ENCODE measurements at regions not wholly inside any gene's neighbourhood (a gene's known extent, or its start where the extent isn't known, plus 50 kb on each side); places are given as distances from the start of the nearest gene placed in this dataset.

- no peak overlapping the region for H3K4me3 ChIP-seq (ENCODE audit: control insufficient read depth, low read depth, low read length)
- no peak for TF ChIP-seq CTCF (conservative IDR thresholded peaks at IDR 0.05; ENCODE audit: control insufficient read depth, insufficient read depth, low read depth, low read length)
- DNase-seq (ENCODE audit: low read depth), result no peak
These were observed 311.3 kb downstream of the SQOR start for GRCh38 chr15:45946111-45946510.

- DNase-seq (ENCODE audit: low read depth), result no peak
- TF ChIP-seq CTCF (conservative IDR thresholded peaks at IDR 0.05; ENCODE audit: control insufficient read depth, insufficient read depth, low read depth, low read length), result no peak
- H3K4me3 ChIP-seq (ENCODE audit: control insufficient read depth, low read depth, low read length), result no peak overlapping the region
These were observed 313.4 kb downstream of the SQOR start for GRCh38 chr15:45948181-45948621.

- TF ChIP-seq CTCF (conservative IDR thresholded peaks at IDR 0.05; ENCODE audit: control insufficient read depth, insufficient read depth, low read depth, low read length), result no peak
- H3K4me3 ChIP-seq (ENCODE audit: control insufficient read depth, low read depth, low read length), result no peak overlapping the region
- no peak for DNase-seq (ENCODE audit: low read depth)
These were observed 324.1 kb downstream of the SQOR start for GRCh38 chr15:45958924-45959323.

- no peak overlapping the region for H3K4me3 ChIP-seq (ENCODE audit: control insufficient read depth, low read depth, low read length)
- no peak for DNase-seq (ENCODE audit: low read depth)
- TF ChIP-seq CTCF (conservative IDR thresholded peaks at IDR 0.05; ENCODE audit: control insufficient read depth, insufficient read depth, low read depth, low read length), result no peak
These were observed 327.9 kb downstream of the SQOR start for GRCh38 chr15:45962733-45963132.

GRCh38 chr15:45970542-45970941, 335.7 kb downstream of the SQOR start:
- no peak overlapping the region for H3K4me3 ChIP-seq (ENCODE audit: control insufficient read depth, low read depth, low read length)
- no peak for TF ChIP-seq CTCF (conservative IDR thresholded peaks at IDR 0.05; ENCODE audit: control insufficient read depth, insufficient read depth, low read depth, low read length)
- no peak for DNase-seq (ENCODE audit: low read depth)

- TF ChIP-seq CTCF (conservative IDR thresholded peaks at IDR 0.05; ENCODE audit: control insufficient read depth, insufficient read depth, low read depth, low read length), result no peak
These were observed 345.5 kb downstream of the SQOR start for GRCh38 chr15:45980366-45980765.

GRCh38 chr15:45981625-45982024, 346.8 kb downstream of the SQOR start:
- no peak for DNase-seq (ENCODE audit: low read depth)
- TF ChIP-seq CTCF (conservative IDR thresholded peaks at IDR 0.05; ENCODE audit: control insufficient read depth, insufficient read depth, low read depth, low read length), result no peak
- H3K4me3 ChIP-seq (ENCODE audit: control insufficient read depth, low read depth, low read length), result no peak overlapping the region

More at GRCh38 chr15:45980366-45980765, 345.5 kb downstream of the SQOR start:
- no peak for DNase-seq (ENCODE audit: low read depth)
- no peak overlapping the region for H3K4me3 ChIP-seq (ENCODE audit: control insufficient read depth, low read depth, low read length)
